Endothelial cell of hepatic sinusoid (primary cell): ENCODE measurements at regions not wholly inside any gene's neighbourhood (a gene's known extent, or its start where the extent isn't known, plus 50 kb on each side); places are given as distances from the start of the nearest gene placed in this dataset.
"Not testable (repeated sequence)": the region's sequence is repeated elsewhere in the genome, so short reads cannot be mapped to it uniquely, and the experiment has no call there.

ENCODE experiments used
- in situ Hi-C: cut with HindIII; loops from 2 replicates; pipeline ENCODE4 v1.10.0; 2017; ENCODE audit warnings: low sequenced_read_pairs

GRCh38 chr5:74389531-74390305 lies 250.8 kb downstream of the ENC1 start:
- in situ Hi-C loops, result no loop called here

GRCh38 chr5:74388411-74388810 lies 252.1 kb downstream of the ENC1 start:
- in situ Hi-C loops, result not testable (repeated sequence)

GRCh38 chr5:74386571-74387334 lies 253.8 kb downstream of the ENC1 start:
- in situ Hi-C loops, result no loop called here

- in situ Hi-C loops, result no loop called here
Observed at GRCh38 chr5:74384851-74385250, 255.7 kb downstream of the ENC1 start.

GRCh38 chr5:74382987-74383593 lies 257.4 kb downstream of the ENC1 start:
- in situ Hi-C loops, result no loop called here

- in situ Hi-C loops, result no loop called here
Observed at GRCh38 chr5:74382123-74382855, 258.2 kb downstream of the ENC1 start.

- in situ Hi-C loops, result no loop called here
Observed at GRCh38 chr5:74380193-74380592, 260.3 kb downstream of the ENC1 start.

- in situ Hi-C loops, result no loop called here
Observed at GRCh38 chr5:74378464-74378863, 262.1 kb downstream of the ENC1 start.

- in situ Hi-C loops, result no loop called here
Observed at GRCh38 chr5:74376187-74376586, 264.3 kb downstream of the ENC1 start.

GRCh38 chr5:74375271-74375670 lies 265.3 kb downstream of the ENC1 start:
- in situ Hi-C loops, result no loop called here

GRCh38 chr5:74374656-74375055 lies 265.9 kb downstream of the ENC1 start:
- in situ Hi-C loops, result no loop called here

GRCh38 chr5:74373076-74373475 lies 267.5 kb downstream of the ENC1 start:
- in situ Hi-C loops, result no loop called here

- in situ Hi-C loops, result no loop called here
Observed at GRCh38 chr5:74372502-74373064, 267.9 kb downstream of the ENC1 start.

- in situ Hi-C loops, result no loop called here
Observed at GRCh38 chr5:74372051-74372450, 268.5 kb downstream of the ENC1 start.

GRCh38 chr5:74371621-74372020 lies 268.9 kb downstream of the ENC1 start:
- in situ Hi-C loops, result no loop called here

GRCh38 chr5:74370168-74370567 lies 270.4 kb downstream of the ENC1 start:
- in situ Hi-C loops, result no loop called here

GRCh38 chr5:74369173-74369572 lies 271.4 kb downstream of the ENC1 start:
- in situ Hi-C loops, result no loop called here

- in situ Hi-C loops, result no loop called here
Observed at GRCh38 chr5:74367934-74368333, 272.6 kb downstream of the ENC1 start.

- in situ Hi-C loops, result no loop called here
Observed at GRCh38 chr5:74367241-74367733, 273.2 kb downstream of the ENC1 start.

- in situ Hi-C loops, result no loop called here
Observed at GRCh38 chr5:74365723-74366122, 274.8 kb downstream of the ENC1 start.

- in situ Hi-C loops, result no loop called here
Observed at GRCh38 chr5:74364507-74364906, 276.0 kb downstream of the ENC1 start.
